GM10266 (cell line): ENCODE measurements at regions not wholly inside any gene's neighbourhood (a gene's known extent, or its start where the extent isn't known, plus 50 kb on each side); places are given as distances from the start of the nearest gene placed in this dataset.

Source experiments
- DNase-seq: peaks from one replicate; pipeline ENCODE4 v3.0.0; 2012; ENCODE audit errors: extremely low spot score
- CTCF ChIP-seq: IDR thresholded peaks from 2 replicates; pipeline ENCODE4 v1.5.1; 2012; ENCODE audit warnings: mild to moderate bottlenecking, low read depth; ENCODE audit not compliant: control insufficient read depth, insufficient read depth; ENCODE audit errors: missing control alignments

GRCh38 chr18:44598514-44598913 lies 82.2 kb upstream of the SETBP1 start:
- TF ChIP-seq CTCF, result no peak
- no peak for DNase-seq

- TF ChIP-seq CTCF, result no peak
- no peak for DNase-seq
These were observed 81.3 kb upstream of the SETBP1 start for GRCh38 chr18:44599412-44599811.

- DNase-seq, result no peak
- TF ChIP-seq CTCF, result no peak
These were observed 79.2 kb upstream of the SETBP1 start for GRCh38 chr18:44601447-44601846.

- no peak for TF ChIP-seq CTCF
These were observed 78.3 kb upstream of the SETBP1 start for GRCh38 chr18:44602380-44602779.

GRCh38 chr18:44602845-44603244 lies 77.8 kb upstream of the SETBP1 start:
- TF ChIP-seq CTCF, result no peak
- DNase-seq, result no peak

More at GRCh38 chr18:44602380-44602779, 78.3 kb upstream of the SETBP1 start:
- DNase-seq, result no peak

- no peak for DNase-seq
- TF ChIP-seq CTCF, result no peak
These were observed 71.3 kb upstream of the SETBP1 start for GRCh38 chr18:44609181-44609941.

GRCh38 chr18:44620812-44621211 lies 59.9 kb upstream of the SETBP1 start:
- no peak for TF ChIP-seq CTCF
- DNase-seq, result no peak
